Stimulated activated CD4-positive, alpha-beta T cell treated with anti-CD3 and anti-CD28 coated beads, Interleukin-12 subunit alpha, Interleukin-12 subunit beta, amount 100 ng/mL, for 4 hours (primary cell): ENCODE measurements at regions not wholly inside any gene's neighbourhood (a gene's known extent, or its start where the extent isn't known, plus 50 kb on each side); places are given as distances from the start of the nearest gene placed in this dataset.

Experiments used
- DNase-seq: peaks from one replicate; pipeline ENCODE4 v3.0.0-alpha.2; 2020

- no peak for DNase-seq
Measured at GRCh38 chr14:101004954-101005353, 101.4 kb upstream of the RTL1 start.

- no peak for DNase-seq
Measured at GRCh38 chr14:101005447-101005846, 101.9 kb upstream of the RTL1 start.

- DNase-seq, result no peak
Measured at GRCh38 chr14:101006008-101006407, 102.5 kb upstream of the RTL1 start.

GRCh38 chr14:101007004-101007614, 103.6 kb upstream of the RTL1 start:
- no peak for DNase-seq

GRCh38 chr14:101007765-101008164, 104.2 kb upstream of the RTL1 start:
- no peak for DNase-seq

- no peak for DNase-seq
Measured at GRCh38 chr14:101008196-101008595, 104.7 kb upstream of the RTL1 start.

- DNase-seq, result no peak
Measured at GRCh38 chr14:101008631-101009336, 105.3 kb upstream of the RTL1 start.

- DNase-seq, result no peak
Measured at GRCh38 chr14:101009531-101009930, 106.0 kb upstream of the RTL1 start.

GRCh38 chr14:101010293-101010692, 106.8 kb upstream of the RTL1 start:
- no peak for DNase-seq

GRCh38 chr14:101010835-101011234, 107.3 kb upstream of the RTL1 start:
- no peak for DNase-seq

GRCh38 chr14:101017209-101017608, 113.7 kb upstream of the RTL1 start:
- no peak for DNase-seq

- no peak for DNase-seq
Measured at GRCh38 chr14:101017806-101018560, 114.5 kb upstream of the RTL1 start.

- DNase-seq, result no peak
Measured at GRCh38 chr14:101018561-101019290, 115.2 kb upstream of the RTL1 start.

- no peak for DNase-seq
Measured at GRCh38 chr14:101019541-101019940, 116.0 kb upstream of the RTL1 start.

- DNase-seq, result no peak
Measured at GRCh38 chr14:101019990-101020710, 116.6 kb upstream of the RTL1 start.

GRCh38 chr14:101020834-101021370, 117.4 kb upstream of the RTL1 start:
- no peak for DNase-seq

GRCh38 chr14:101022121-101022520, 118.6 kb upstream of the RTL1 start:
- no peak for DNase-seq

GRCh38 chr14:101022916-101023435, 119.5 kb upstream of the RTL1 start:
- DNase-seq, result no peak

GRCh38 chr14:101024686-101025085, 121.2 kb upstream of the RTL1 start:
- DNase-seq, result no peak

GRCh38 chr14:101025131-101025530, 121.6 kb upstream of the RTL1 start:
- DNase-seq, result no peak

- no peak for DNase-seq
Measured at GRCh38 chr14:101025696-101026095, 122.2 kb upstream of the RTL1 start.

- DNase-seq, result no peak
Measured at GRCh38 chr14:101026341-101026740, 122.8 kb upstream of the RTL1 start.
